GM12873 (cell line): ENCODE measurements at regions not wholly inside any gene's neighbourhood (a gene's known extent, or its start where the extent isn't known, plus 50 kb on each side); places are given as distances from the start of the nearest gene placed in this dataset.

Source experiments
- TF ChIP-seq, protein P1 (sequence below): IDR thresholded peaks from 2 replicates; pipeline ENCODE4 v1.5.1; 2012; ENCODE audit warnings: low read depth, mild to moderate bottlenecking, moderate library complexity, low read length, control low read depth; ENCODE audit not compliant: insufficient read depth; ENCODE audit errors: missing control alignments

DNA sequence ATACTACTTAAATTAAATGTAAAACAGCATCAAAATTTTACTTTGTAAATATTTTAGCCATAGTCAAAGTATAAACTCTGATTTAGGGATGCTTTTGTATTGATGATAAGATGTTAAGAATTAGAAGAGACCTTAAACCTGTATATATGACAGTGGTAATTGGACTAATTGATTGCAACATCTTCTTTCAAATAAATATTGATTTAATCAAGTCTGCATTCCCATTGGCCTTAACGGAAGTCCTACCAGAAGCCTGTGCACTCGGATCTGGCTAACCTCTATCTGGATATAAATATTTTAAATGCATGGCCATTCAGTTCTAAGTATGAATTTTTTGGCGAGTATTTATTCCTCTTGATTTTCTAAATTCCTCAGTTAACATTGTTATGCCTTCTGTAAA, 856.1 kb downstream of the USP25 start:
- TF ChIP-seq, protein P1, sequence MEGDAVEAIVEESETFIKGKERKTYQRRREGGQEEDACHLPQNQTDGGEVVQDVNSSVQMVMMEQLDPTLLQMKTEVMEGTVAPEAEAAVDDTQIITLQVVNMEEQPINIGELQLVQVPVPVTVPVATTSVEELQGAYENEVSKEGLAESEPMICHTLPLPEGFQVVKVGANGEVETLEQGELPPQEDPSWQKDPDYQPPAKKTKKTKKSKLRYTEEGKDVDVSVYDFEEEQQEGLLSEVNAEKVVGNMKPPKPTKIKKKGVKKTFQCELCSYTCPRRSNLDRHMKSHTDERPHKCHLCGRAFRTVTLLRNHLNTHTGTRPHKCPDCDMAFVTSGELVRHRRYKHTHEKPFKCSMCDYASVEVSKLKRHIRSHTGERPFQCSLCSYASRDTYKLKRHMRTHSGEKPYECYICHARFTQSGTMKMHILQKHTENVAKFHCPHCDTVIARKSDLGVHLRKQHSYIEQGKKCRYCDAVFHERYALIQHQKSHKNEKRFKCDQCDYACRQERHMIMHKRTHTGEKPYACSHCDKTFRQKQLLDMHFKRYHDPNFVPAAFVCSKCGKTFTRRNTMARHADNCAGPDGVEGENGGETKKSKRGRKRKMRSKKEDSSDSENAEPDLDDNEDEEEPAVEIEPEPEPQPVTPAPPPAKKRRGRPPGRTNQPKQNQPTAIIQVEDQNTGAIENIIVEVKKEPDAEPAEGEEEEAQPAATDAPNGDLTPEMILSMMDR: no peak

DNA sequence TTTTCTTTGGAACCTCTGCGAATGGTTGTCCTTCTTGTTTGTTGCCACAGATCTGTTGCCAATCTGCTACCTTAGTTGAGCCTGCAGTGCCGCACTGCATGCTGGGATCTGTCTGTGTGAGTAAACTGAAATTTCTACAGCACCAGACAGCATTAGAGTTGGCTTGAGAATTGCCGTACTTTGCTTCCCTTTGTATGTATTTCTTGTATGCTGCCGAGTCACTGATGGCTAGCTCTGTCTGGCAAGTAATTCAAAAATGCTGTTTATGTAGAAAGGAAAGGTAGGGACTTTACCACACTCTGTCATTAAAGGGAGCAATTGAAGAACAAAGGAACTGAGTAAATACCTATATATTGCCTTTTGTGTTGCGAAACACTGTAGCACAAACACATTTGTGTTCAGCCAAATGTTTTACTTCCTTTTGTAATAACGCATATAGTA, 857.4 kb downstream of the USP25 start:
- TF ChIP-seq, protein P1: no peak

DNA sequence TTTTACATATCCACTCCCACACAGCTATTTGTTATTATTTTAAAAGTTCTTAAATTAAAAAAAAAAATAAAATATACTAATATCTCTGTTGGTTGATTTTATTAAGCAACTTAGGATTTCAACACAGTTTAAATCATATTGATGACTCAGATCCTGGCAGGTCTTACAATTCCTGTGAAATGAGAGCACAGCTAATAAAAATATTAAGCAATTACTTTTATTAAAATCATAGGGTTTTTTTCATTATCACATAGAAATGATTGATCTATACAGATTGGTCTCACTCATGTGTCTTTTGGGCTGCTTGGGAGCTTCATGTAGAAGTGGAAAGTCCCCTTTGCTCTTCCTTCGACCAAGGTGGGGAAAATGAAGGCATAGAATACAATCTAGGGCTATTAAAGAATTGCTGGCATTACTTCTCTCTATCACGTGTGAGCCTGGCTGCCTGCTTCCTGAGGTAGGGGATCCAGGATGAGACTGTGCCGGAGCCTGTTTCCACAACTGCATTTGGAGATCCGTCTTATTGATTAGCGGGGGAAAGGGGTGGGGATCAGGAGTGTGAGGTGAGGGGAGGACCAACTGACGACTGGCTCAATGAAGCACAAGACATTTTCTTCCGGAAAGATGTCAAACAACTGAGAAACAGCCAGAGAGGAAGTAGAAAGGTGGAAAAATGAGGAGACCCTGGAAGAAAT, 858.0 kb downstream of the USP25 start:
- TF ChIP-seq, protein P1: no peak

DNA sequence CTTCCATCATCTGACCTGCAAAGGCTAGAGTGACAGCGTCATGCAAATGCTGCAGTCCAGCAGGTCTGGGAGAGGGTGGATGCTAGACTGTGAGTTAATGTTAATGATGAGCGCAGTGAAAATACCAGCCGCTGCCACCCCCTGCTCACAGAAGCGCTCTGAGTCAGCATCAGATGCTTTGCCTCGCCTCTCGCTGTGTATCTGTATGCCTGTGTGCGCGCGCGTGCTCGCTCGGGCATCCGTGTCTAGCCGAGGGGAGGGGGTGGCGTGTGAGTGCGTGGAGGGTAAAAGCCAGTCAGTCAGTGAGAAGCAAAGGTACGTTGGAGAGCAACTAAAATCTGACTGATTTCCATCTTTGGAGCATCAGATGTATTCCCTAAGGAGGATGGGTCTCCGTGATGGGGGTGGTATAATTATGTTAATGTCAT, 858.7 kb downstream of the USP25 start:
- TF ChIP-seq, protein P1: no peak

DNA sequence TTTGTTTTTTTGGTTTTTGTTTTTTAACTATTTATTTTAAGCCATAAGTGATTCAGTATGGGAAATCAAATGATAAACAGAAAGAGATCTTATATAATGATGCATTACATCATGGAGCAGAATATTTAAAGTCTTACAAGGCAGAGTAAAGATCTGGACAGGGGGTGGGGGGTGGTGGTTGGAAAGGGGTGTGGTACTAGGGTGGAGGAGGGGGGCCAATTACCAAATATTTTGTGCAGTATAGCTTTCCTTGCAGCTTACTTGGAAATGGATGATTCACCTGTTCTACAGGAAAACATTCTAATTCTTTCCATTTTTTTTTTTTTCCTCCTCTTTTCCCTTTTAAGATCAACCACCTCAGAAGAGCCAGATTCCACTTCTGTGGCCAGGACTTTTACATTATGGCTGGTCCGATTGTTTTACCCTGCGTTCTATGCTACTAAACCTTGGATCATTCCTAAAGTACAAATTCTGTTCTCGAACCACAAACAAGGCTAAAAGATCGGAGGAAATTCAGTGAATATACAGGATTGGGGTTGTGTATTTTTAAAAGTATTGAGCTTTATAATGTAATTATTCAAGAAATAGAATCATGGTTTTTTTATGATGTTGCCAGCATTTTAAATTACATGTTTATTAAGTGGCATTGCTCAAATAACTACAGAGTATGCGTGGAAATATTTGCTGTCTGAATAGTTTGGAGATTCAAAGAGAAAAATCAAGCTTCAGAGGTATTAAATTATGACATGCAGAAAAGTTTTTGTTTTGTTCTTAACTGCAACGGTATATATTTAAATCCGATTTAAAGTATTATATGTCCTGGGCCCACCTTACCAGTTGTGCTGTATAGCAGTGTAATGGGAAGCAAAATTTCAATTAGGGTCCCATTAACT, 859.5 kb downstream of the USP25 start:
- TF ChIP-seq, protein P1: no peak

DNA sequence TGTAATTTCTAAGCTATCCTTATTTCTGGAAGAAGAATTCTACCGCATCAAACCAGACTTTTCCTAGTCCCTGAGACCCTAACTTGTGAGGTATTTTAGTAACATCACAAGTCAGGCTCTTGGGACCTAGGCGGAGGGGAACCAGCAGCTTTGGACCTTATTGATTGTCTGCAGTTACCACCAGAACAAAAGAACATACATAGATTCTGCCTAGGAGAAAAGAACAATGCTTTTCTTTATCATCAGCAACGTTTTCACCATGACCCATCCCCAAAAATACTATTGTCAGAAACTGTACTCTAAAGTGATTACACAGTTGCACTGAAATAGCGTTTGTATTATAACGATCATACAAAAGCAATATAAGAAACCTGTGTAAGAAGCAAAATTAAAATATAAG, 860.4 kb downstream of the USP25 start:
- TF ChIP-seq, protein P1: no peak

DNA sequence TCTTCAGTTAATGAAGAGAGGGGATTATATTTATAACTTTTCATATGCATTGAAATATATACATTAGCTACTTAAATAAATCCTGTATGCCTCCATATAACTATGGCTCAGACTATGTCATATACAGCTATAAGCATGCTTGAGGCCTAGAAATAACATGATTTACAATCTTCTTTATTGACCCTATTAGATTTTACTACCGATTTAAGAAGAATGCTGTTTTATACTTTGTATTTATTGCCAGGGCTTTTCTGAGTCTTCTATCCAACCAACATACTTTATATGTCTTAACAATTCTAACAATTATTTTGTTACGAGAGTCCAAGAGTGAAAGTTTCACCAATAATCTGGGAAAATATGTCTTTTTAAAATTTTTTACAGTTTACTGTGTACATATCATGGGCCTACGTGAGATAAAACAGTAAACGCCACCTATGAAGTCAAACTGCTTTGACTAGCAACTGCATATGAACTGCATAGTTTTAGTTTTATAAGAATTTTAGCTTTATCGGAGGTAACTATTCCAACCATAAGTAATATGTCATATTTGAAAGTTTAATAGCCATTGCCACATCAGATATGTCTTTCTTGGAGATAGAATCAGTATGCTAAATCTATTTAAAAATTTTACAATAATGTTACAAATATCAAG, 861.0 kb downstream of the USP25 start:
- TF ChIP-seq, protein P1: no peak
